ENCODE measurements at regions not wholly inside any gene's neighbourhood (a gene's known extent, or its start where the extent isn't known, plus 50 kb on each side); places are given as distances from the start of the nearest gene placed in this dataset.

DNA sequence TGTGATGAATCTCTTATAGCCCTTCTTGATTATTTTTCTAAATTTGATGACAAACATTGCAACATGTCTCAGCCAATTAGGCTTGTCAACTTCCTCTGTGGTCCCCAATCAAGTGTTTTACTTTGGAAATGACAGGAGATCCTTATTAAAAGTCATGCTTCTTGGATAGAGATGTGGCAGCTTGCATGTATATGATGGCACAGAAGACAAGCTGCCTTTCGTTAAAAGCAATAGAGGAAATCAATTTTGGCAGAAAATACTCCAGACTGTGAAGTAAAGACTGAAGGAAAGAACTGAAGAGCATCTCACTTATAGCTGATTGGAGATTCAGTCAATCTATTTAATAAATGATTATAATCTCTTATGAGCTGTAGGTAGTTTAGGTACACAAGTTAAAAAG is 419.6 kb downstream of the PCDH7 start:
- H3K9me3 ChIP-seq (ENCODE audit: control insufficient read depth, insufficient read depth, low read length) = no peaks in the 10 kb centered on the region
- H3K36me3 ChIP-seq (ENCODE audit: insufficient read depth, low read length) = no peaks in the 10 kb centered on the region
- no peaks in the 10 kb centered on the region for H3K4me1 ChIP-seq (ENCODE audit: insufficient read depth, low read length)
- no peak overlapping the region for H3K9ac ChIP-seq (ENCODE audit: low read depth, low read length)

DNA sequence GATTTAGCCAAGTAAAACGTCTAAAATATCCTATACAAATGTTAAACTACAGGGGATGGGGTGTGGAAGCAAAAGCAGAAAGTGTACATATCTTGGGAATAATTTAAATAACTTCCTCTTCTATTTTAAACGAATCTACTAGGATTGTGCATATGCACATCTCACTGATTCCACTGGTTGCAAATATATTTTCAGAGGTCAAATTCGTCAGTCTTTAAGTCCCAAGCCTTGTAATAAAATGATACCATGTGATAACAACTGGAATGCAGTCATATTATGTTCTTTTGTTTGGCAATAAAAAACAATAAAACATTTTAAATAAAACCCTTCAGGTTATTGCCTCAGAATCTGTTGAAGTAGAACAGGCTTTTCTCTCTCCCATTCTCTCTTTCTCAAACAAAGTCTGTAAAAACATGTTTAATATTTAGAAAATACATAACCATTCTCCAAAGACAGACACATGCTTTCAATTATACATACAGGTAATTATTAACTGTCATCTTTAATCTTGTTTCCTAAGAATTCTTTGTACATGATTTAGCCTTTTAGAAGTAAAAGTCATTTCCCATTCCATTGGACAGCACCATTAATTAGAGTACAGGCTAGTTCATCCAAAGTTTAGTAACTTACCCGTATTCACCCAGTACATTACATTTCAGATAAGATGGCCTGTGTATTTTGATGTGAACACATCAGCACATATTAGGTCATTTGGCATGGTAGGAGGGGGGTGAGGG is 421.1 kb downstream of the PCDH7 start:
- Histone ChIP-seq H3K9ac (ENCODE audit: low read depth, low read length) (no peak overlapping the region), H3K36me3 (ENCODE audit: insufficient read depth, low read length) (no peaks in the 10 kb centered on the region), H3K4me1 (ENCODE audit: insufficient read depth, low read length) (no peaks in the 10 kb centered on the region), H3K9me3 (ENCODE audit: control insufficient read depth, insufficient read depth, low read length) (no peaks in the 10 kb centered on the region)

DNA sequence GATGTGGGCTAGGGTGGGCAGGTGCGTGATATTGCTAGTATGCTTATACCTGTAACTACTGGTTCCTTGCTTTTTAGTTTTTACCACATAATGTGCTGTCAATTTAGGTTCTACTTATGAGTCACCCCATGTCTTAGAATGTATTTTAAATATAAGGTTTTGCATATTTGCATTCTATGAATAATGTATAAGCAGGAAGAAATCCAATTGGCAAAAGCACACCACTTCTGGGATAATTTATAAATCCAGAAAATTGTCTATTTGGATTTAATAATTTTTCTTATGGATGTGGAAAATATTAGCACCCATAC is 421.6 kb downstream of the PCDH7 start:
- H3K9me3 ChIP-seq (ENCODE audit: control insufficient read depth, insufficient read depth, low read length) = no peaks in the 10 kb centered on the region
- H3K36me3 ChIP-seq (ENCODE audit: insufficient read depth, low read length) = no peaks in the 10 kb centered on the region
- no peaks in the 10 kb centered on the region for H3K4me1 ChIP-seq (ENCODE audit: insufficient read depth, low read length)
- H3K9ac ChIP-seq (ENCODE audit: low read depth, low read length) = no peak overlapping the region

DNA sequence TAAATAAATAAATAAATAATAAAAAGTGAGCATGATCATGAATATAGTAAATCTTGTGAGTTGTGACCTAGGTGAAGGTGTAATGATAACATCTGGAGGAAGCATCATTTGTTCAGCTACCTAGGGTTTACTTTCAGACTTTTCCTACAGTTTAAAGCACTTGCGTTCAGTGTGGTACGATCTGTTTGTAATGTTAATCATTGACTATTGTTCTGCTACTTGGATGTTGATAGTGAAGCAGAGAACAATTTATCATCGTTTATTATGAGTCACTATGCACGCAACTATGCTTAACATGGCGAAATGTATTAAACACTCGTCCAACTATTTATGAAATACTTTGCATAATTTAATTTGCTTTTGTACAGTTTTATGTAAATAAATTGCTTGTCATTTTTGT is 426.2 kb downstream of the PCDH7 start:
- no peak overlapping the region for H3K9ac ChIP-seq (ENCODE audit: low read depth, low read length)

DNA sequence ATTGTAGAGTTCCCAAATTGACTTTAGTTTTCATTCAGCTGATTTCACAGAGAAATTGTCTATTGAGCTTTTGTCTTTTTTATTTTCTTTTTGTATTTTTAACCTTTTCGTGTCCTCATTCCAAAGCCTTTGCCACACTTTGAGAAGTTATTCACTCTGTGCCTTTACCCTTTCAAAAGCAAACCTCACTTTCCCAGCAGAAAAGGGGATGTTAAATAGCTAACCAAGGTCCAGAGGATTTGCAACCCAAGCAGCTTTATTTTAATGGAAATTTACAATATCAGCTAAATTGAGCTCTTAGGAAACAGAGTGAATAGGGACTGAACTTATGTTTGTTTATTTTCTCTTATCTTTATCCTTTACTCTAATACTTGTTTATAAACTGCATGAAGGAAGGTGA is 428.8 kb downstream of the PCDH7 start:
- Histone ChIP-seq H3K4me1 (ENCODE audit: insufficient read depth, low read length) (peaks cover 9% of the 10 kb centered on the region; the same call in 1 of the 2 replicates), H3K36me3 (ENCODE audit: insufficient read depth, low read length) (no peaks in the 10 kb centered on the region), H3K9me3 (ENCODE audit: control insufficient read depth, insufficient read depth, low read length) (no peaks in the 10 kb centered on the region), H3K9ac (ENCODE audit: low read depth, low read length) (no peak overlapping the region)

More for the DNA sequence above, 426.2 kb downstream of the PCDH7 start:
- H3K36me3 ChIP-seq (ENCODE audit: insufficient read depth, low read length) = no peaks in the 10 kb centered on the region
- no peaks in the 10 kb centered on the region for H3K9me3 ChIP-seq (ENCODE audit: control insufficient read depth, insufficient read depth, low read length)
- H3K4me1 ChIP-seq (ENCODE audit: insufficient read depth, low read length) = peaks cover 9% of the 10 kb centered on the region; the same call in 1 of the 2 replicates

DNA sequence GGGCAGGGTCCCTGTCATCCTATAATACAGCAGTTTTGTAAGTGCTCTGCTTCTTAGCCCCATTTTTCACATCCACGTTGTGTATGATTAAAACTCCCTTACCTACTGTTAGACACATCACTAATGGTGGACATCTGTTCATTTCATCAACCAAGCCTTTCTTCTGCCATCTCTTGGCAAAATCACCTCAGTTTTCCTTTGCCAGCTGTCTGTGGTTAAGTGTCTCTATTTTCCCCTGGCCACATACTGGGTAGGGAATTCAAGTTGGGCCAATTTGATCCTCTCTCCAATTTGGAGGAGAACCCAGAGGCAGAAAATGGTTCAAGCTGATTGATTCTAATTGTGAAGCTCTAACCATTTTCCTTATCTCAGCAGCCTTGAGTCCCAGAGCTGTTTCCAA is 436.1 kb downstream of the PCDH7 start:
- no peak overlapping the region for H3K9ac ChIP-seq (ENCODE audit: low read depth, low read length)
- H3K9me3 ChIP-seq (ENCODE audit: control insufficient read depth, insufficient read depth, low read length) = no peaks in the 10 kb centered on the region
- H3K4me1 ChIP-seq (ENCODE audit: insufficient read depth, low read length) = no peaks in the 10 kb centered on the region
- no peaks in the 10 kb centered on the region for H3K36me3 ChIP-seq (ENCODE audit: insufficient read depth, low read length)

DNA sequence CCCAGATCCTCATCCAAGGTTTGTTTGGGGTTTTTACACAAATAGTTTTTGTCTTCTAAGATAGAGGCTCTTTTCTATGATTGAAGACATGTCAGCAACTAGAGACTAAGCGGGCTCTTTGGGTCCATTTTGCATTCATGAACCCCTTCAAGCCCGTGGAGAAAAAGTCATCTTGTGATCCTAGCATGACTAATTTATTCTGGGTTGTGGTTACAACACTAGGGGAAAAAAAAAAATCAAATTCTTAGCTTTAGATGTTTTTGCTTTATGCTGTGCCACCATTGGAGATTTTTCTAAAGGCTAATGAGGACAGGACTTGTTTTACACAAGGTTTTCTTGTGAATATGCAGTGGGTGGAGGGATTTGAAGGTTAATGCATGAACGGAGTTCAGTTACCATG is 440.0 kb downstream of the PCDH7 start:
- H3K36me3 ChIP-seq (ENCODE audit: insufficient read depth, low read length) = no peaks in the 10 kb centered on the region
- H3K4me1 ChIP-seq (ENCODE audit: insufficient read depth, low read length) = no peaks in the 10 kb centered on the region
- no peaks in the 10 kb centered on the region for H3K9me3 ChIP-seq (ENCODE audit: control insufficient read depth, insufficient read depth, low read length)
- H3K9ac ChIP-seq (ENCODE audit: low read depth, low read length) = no peak overlapping the region

DNA sequence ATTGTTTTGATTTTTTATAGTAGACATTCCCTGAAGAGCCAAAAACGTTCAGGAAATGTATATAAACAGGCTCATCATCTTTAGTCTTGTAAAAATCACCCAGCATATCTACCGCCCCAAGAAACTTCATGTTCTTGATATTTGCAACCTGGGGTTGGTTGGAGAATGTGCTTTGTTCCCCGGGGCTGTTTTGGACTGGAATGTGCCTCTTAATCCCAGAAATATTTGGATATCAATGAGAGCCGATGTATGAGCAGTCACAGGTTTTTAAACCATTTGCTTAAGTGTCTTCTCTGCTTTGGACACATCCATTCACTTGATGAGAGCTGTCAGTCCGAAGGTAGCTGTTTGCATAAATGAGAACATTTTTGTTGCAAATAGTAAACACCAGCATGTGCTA is 449.7 kb downstream of the PCDH7 start:
- H3K4me1 ChIP-seq (ENCODE audit: insufficient read depth, low read length) = 0 out of 2 replicates have a peak, but pooled peaks cover 6% of the 10 kb centered on the region
- H3K9ac ChIP-seq (ENCODE audit: low read depth, low read length) = no peak overlapping the region
- no peaks in the 10 kb centered on the region for H3K9me3 ChIP-seq (ENCODE audit: control insufficient read depth, insufficient read depth, low read length)
- no peaks in the 10 kb centered on the region for H3K36me3 ChIP-seq (ENCODE audit: insufficient read depth, low read length)

DNA sequence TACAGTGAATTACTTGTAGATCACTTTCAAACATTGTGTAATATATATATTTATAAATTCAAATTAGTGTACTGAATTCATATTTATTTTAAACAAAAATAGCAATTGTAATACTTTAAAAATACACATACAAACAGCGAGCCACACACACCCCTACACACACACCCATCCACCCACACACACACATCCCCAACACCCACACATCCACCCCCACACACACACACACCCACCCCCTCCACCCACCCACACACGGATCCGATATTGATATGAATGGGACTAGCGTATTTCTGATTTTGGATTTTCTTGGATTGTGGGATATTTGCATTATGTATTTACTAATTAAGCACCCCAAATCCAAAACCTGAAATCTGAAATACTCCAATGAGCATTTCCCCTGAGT is 451.2 kb downstream of the PCDH7 start:
- Histone ChIP-seq H3K36me3 (ENCODE audit: insufficient read depth, low read length) (no peaks in the 10 kb centered on the region), H3K9me3 (ENCODE audit: control insufficient read depth, insufficient read depth, low read length) (no peaks in the 10 kb centered on the region), H3K9ac (ENCODE audit: low read depth, low read length) (no peak overlapping the region), H3K4me1 (ENCODE audit: insufficient read depth, low read length) (0 out of 2 replicates have a peak, but pooled peaks cover 6% of the 10 kb centered on the region)

DNA sequence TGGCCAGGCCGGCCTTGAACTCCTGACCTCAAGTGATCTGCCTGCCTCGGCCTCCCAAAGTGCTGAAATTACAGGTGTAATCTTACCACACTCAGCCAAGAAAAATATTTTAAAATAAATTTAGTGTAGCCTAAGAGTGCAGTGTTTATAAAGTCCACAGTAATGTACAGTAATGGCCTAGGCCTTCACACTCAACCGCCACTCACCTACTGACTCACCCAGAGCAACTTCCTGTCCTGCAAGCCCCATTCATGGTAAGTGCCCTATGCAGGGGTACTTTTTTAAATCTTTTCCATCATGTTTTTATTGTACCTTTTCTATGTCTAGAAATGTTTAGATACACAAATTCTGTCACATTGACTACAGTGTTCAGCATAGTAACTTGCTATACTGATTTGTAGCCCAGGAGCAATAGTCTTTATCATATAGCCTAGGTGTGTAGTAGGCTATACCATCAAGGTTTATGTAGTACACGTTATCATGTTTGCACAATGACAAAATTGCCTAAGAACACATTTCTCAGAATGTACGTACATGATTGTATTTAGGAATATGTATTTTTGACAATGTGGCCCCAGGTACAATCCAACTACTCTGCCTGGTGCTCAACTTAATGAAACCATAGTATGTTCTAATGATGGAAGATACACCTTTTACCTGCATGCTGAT is 455.2 kb downstream of the PCDH7 start:
- Histone ChIP-seq H3K9ac (ENCODE audit: low read depth, low read length) (no peak overlapping the region), H3K4me1 (ENCODE audit: insufficient read depth, low read length) (no peaks in the 10 kb centered on the region), H3K9me3 (ENCODE audit: control insufficient read depth, insufficient read depth, low read length) (no peaks in the 10 kb centered on the region; the same call in 1 of the 2 replicates), H3K36me3 (ENCODE audit: insufficient read depth, low read length) (no peaks in the 10 kb centered on the region)

DNA sequence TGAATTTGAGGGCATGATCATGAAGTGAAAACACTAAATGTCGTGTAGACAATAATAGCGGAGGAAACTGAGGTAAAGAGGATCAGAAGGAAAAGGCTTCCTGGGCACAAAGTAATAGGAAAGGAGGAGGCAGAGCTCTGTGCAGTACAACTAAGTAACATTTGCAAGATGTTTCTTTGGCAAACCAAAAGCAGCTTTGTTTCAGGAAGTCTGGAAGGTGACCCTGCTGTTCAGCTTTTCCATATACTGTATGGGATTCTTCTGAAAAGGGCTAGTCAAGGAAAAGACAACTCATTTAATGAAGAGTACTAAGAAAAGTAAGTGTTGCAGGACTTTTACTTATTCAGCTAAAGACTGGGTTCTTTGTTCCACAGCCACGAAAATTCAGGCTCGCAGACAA is 463.1 kb downstream of the PCDH7 start:
- no peaks in the 10 kb centered on the region for H3K36me3 ChIP-seq (ENCODE audit: insufficient read depth, low read length)
- no peaks in the 10 kb centered on the region; the same call in 1 of the 2 replicates for H3K9me3 ChIP-seq (ENCODE audit: control insufficient read depth, insufficient read depth, low read length)
- no peak overlapping the region for H3K9ac ChIP-seq (ENCODE audit: low read depth, low read length)
- no peaks in the 10 kb centered on the region for H3K4me1 ChIP-seq (ENCODE audit: insufficient read depth, low read length)

DNA sequence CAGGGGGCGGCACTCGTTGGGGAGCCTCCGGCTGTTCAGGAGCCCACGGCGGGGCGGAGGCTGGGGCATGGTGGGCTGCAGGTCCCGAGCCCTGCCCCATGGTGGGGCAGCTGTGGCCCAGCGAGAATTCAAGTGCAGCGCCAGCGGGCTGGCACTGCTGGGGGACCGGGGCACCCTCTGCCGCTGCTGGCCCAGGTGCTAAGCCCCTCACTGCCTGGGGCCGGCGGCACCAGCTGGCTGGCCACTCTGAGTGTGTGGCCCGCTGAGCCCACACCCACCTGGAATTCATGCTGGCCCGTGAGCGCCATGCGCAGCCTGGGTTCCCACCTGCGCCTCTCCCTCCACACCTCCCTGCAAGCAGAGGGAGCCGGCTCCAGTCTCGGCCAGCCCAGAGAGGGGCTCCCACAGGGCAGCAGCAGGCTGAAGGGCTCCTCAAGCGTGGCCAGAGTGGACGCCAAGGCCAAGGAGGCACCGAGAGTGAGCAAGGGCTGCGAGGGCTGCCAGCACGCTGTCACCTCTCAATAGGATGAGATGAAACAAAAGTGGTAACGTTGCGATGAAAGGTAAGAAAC is 464.9 kb downstream of the PCDH7 start:
- Histone ChIP-seq H3K9ac (ENCODE audit: low read depth, low read length) (no peak overlapping the region), H3K4me1 (ENCODE audit: insufficient read depth, low read length) (no peaks in the 10 kb centered on the region), H3K9me3 (ENCODE audit: control insufficient read depth, insufficient read depth, low read length) (no peaks in the 10 kb centered on the region), H3K36me3 (ENCODE audit: insufficient read depth, low read length) (no peaks in the 10 kb centered on the region)

DNA sequence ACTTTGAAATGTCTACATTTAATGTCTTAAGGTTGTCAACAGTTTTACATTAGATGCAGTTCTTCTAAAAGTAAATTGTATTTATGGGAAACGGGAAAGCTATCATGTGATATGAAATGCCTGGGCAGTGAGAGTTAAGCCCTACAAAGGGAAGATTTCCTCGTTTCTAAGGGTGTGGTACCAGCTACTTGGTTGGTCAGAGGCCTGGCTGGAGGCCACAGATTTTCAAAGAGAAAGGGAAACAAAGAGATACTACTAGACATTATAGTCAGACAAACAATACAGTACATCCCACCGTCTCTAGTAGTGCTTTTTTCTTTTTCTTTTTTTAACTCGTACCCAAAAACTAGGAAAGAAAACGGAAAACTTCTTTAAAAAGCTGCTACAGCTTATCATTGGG is 467.8 kb downstream of the PCDH7 start:
- H3K4me1 ChIP-seq (ENCODE audit: insufficient read depth, low read length) = no peaks in the 10 kb centered on the region
- no peaks in the 10 kb centered on the region for H3K36me3 ChIP-seq (ENCODE audit: insufficient read depth, low read length)
- H3K9ac ChIP-seq (ENCODE audit: low read depth, low read length) = no peak overlapping the region
- no peaks in the 10 kb centered on the region for H3K9me3 ChIP-seq (ENCODE audit: control insufficient read depth, insufficient read depth, low read length)

DNA sequence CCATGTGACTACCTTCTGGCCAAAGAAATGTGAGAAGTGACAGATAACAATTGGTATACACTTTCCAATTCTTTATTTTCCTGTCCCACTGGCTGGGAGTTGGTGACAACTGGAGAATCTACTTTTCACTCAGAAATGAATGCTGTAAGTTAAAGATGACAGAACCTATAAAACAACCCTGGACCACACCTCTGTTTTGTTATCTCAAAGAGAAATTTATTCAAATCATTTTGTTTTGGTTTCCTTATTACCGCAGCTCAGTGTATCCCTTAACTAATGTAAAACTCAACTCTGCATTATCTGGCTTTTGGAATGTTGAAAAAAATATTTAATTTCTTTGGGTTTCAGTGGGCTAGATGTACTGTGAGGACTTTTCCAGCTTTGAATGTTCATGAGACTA is 469.8 kb downstream of the PCDH7 start:
- Histone ChIP-seq H3K9me3 (ENCODE audit: control insufficient read depth, insufficient read depth, low read length) (no peaks in the 10 kb centered on the region), H3K36me3 (ENCODE audit: insufficient read depth, low read length) (no peaks in the 10 kb centered on the region), H3K4me1 (ENCODE audit: insufficient read depth, low read length) (no peaks in the 10 kb centered on the region), H3K9ac (ENCODE audit: low read depth, low read length) (no peak overlapping the region)

DNA sequence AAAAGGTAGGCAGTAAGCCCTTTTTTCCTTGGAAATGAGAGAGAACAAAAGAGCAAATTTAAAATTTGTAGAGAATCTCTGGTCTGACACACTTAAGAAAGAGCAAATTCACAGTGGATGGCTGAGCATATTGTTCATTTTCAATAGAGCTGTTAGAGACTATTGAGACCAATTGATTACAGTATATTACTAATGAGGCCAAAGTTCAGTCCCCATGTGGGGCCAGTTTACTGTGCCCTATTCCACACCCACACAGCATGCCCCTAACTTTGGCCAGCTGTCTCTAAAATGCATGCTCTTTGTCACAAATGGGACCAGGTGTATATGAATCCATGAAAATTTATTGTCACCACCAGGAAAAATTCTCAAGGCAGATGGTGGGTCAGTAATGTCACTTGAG is 470.5 kb downstream of the PCDH7 start:
- Histone ChIP-seq H3K4me1 (ENCODE audit: insufficient read depth, low read length) (no peaks in the 10 kb centered on the region), H3K36me3 (ENCODE audit: insufficient read depth, low read length) (no peaks in the 10 kb centered on the region), H3K9me3 (ENCODE audit: control insufficient read depth, insufficient read depth, low read length) (no peaks in the 10 kb centered on the region), H3K9ac (ENCODE audit: low read depth, low read length) (no peak overlapping the region)

Measured in ES-I3 (cell line).